OCI-LY3 (cell line): ENCODE measurements at regions not wholly inside any gene's neighbourhood (a gene's known extent, or its start where the extent isn't known, plus 50 kb on each side); places are given as distances from the start of the nearest gene placed in this dataset.

Source experiments
- H2AFZ ChIP-seq: fragments of 200-600, 300-600 bp; shearing (Covaris generic); 2 replicates; pipeline ENCODE4 v1.6.0; 2014; ENCODE audit warnings: antibody characterized with exemption, low read depth, low read length
- H3K27ac ChIP-seq: fragments of 200-600, 300-600 bp; sonication (generic); 2 replicates; pipeline ENCODE4 v1.5.1; 2014; ENCODE audit warnings: mild to moderate bottlenecking, low read length, moderate library complexity, mixed read lengths
- H3K27me3 ChIP-seq: fragments of 200-600, 300-600 bp; sonication (generic); 2 replicates; pipeline ENCODE4 v1.6.1; 2014; ENCODE audit warnings: low read depth, low read length, mixed read lengths
- H3K36me3 ChIP-seq: fragments of 200-600, 300-600 bp; sonication (generic); replicated peaks from 2 replicates; pipeline ENCODE3; 2014; ENCODE audit warnings: low read depth, low read length, mixed read lengths
- H3K4me1 ChIP-seq: fragments of 300-600, 200-600 bp; sonication (generic); 2 replicates; pipeline ENCODE4 v1.6.1; 2014; ENCODE audit warnings: low read length, mixed read lengths
- H3K4me2 ChIP-seq: fragments of 200-600, 300-600 bp; sonication (generic); 2 replicates; pipeline ENCODE4 v1.6.1; 2014; ENCODE audit warnings: low read length, mixed read lengths
- H3K4me3 ChIP-seq: fragments of 300-600, 200-600 bp; sonication (generic); 2 replicates; pipeline ENCODE4 v1.5.1; 2014; ENCODE audit warnings: antibody characterized with exemption, mild to moderate bottlenecking, low read length, moderate library complexity
- H3K79me2 ChIP-seq: fragments of 300-600, 200-600 bp; shearing (Covaris generic); 2 replicates; pipeline ENCODE4 v1.6.1; 2014; ENCODE audit warnings: mild to moderate bottlenecking, low read length, mixed read lengths
- H3K9ac ChIP-seq: fragments of 300-600, 200-600 bp; shearing (Covaris generic); 2 replicates; pipeline ENCODE4 v1.6.0; 2014; ENCODE audit warnings: mild to moderate bottlenecking, low read length, moderate library complexity
- H3K9me3 ChIP-seq: fragments of 200-600, 300-600 bp; shearing (Covaris generic); 2 replicates; pipeline ENCODE4 v1.6.1; 2014; ENCODE audit warnings: low read length, mixed read lengths; ENCODE audit not compliant: insufficient read depth
- H4K20me1 ChIP-seq: fragments of 200-600, 300-600 bp; sonication (generic); 2 replicates; pipeline ENCODE4 v1.6.1; 2016; ENCODE audit warnings: low read length, mixed read lengths; ENCODE audit not compliant: insufficient read depth
- CTCF ChIP-seq: fragments of 200-600, 300-600 bp; sonication (generic); IDR thresholded peaks from 2 replicates; pipeline ENCODE4 v1.5.1; 2014; ENCODE audit warnings: antibody characterized with exemption, low read length, low read depth
- EZH2phosphoT487 ChIP-seq: fragments of 200-600 bp; shearing (Covaris generic); IDR thresholded peaks from 2 replicates; pipeline ENCODE4 v1.6.1; 2018; ENCODE audit warnings: antibody characterized with exemption, mixed run types, low read depth

GRCh38 chr1:101356604-101357443 lies 120.0 kb downstream of the S1PR1 start:
- Histone ChIP-seq H3K4me1 (peaks cover 15% of the 10 kb centered on the region), H3K27ac (no peak overlapping the region), H4K20me1 (no peaks in the 10 kb centered on the region), H3K9ac (no peak overlapping the region), H2AFZ (no peak overlapping the region), H3K9me3 (no peaks in the 10 kb centered on the region), H3K4me2 (0 out of 2 replicates have a peak overlapping the region, but pooled peaks have one; percentile 10), H3K27me3 (0 out of 2 replicates have a peak, but pooled peaks cover 9% of the 10 kb centered on the region), H3K79me2 (no peaks in the 10 kb centered on the region), H3K36me3 (no peaks in the 10 kb centered on the region), H3K4me3 (no peak overlapping the region)
- TF ChIP-seq EZH2phosphoT487 (no peak), CTCF (no peak)

- Histone ChIP-seq H3K9ac (no peak overlapping the region), H3K4me3 (no peak overlapping the region), H3K4me1 (peaks cover 22% of the 10 kb centered on the region), H3K4me2 (0 out of 2 replicates have a peak overlapping the region, but pooled peaks have one; percentile 10), H4K20me1 (no peaks in the 10 kb centered on the region), H3K79me2 (no peaks in the 10 kb centered on the region), H3K27ac (no peak overlapping the region), H3K27me3 (0 out of 2 replicates have a peak, but pooled peaks cover 9% of the 10 kb centered on the region), H2AFZ (no peak overlapping the region), H3K9me3 (no peaks in the 10 kb centered on the region), H3K36me3 (no peaks in the 10 kb centered on the region)
- no peak for TF ChIP-seq EZH2phosphoT487
- peak; percentile 77 for TF ChIP-seq CTCF
These were observed 120.7 kb downstream of the S1PR1 start for GRCh38 chr1:101357444-101357986.

- H3K27me3 ChIP-seq: 0 out of 2 replicates have a peak, but pooled peaks cover 9% of the 10 kb centered on the region
- no peak overlapping the region for H2AFZ ChIP-seq
- peaks cover 41% of the 10 kb centered on the region for H3K4me1 ChIP-seq
- H3K27ac ChIP-seq: no peak overlapping the region
- H3K9me3 ChIP-seq: no peaks in the 10 kb centered on the region
- no peaks in the 10 kb centered on the region for H3K79me2 ChIP-seq
- no peaks in the 10 kb centered on the region for H4K20me1 ChIP-seq
- no peak overlapping the region for H3K4me2 ChIP-seq
- TF ChIP-seq EZH2phosphoT487: no peak
- TF ChIP-seq CTCF: no peak
- no peak overlapping the region for H3K4me3 ChIP-seq
- H3K9ac ChIP-seq: no peak overlapping the region
- peaks cover 4% of the 10 kb centered on the region for H3K36me3 ChIP-seq
These were observed 123.7 kb downstream of the S1PR1 start for GRCh38 chr1:101360506-101360905.

GRCh38 chr1:101363891-101364318 lies 127.1 kb downstream of the S1PR1 start:
- Histone ChIP-seq H3K27ac (no peak overlapping the region), H3K9ac (no peak overlapping the region), H3K36me3 (peaks cover 4% of the 10 kb centered on the region), H4K20me1 (no peaks in the 10 kb centered on the region), H3K27me3 (no peaks in the 10 kb centered on the region), H3K9me3 (no peaks in the 10 kb centered on the region), H2AFZ (no peak overlapping the region), H3K79me2 (no peaks in the 10 kb centered on the region), H3K4me3 (no peak overlapping the region), H3K4me2 (no peak overlapping the region), H3K4me1 (peaks cover 29% of the 10 kb centered on the region)
- TF ChIP-seq CTCF: no peak
- TF ChIP-seq EZH2phosphoT487: no peak
